ENCODE measurements at regions not wholly inside any gene's neighbourhood (a gene's known extent, or its start where the extent isn't known, plus 50 kb on each side); places are given as distances from the start of the nearest gene placed in this dataset.
"Not testable (repeated sequence)": the region's sequence is repeated elsewhere in the genome, so short reads cannot be mapped to it uniquely, and the experiment has no call there.

- dilution Hi-C loops (cut with MboI; ENCODE audit: extremely low pct_ligation_motif_present, low sequenced_read_pairs); H3K4me2 ChIP-seq (ENCODE audit: insufficient read depth, low read length); H3K4me3 ChIP-seq (replicated peaks in 1 of 3; ENCODE audit: insufficient read depth in 1 of 3, low read depth in 1 of 3, low read length in 3 of 3); CTCF ChIA-PET; H2AFZ ChIP-seq (ENCODE audit: low read depth, low read length); POLR2A ChIA-PET; H3K4me1 ChIP-seq (ENCODE audit: control insufficient read depth, extremely low read depth, insufficient read depth, low read length); intact Hi-C loops (cut with micrococcal nuclease); H4K20me1 ChIP-seq (replicated peaks; ENCODE audit: control insufficient read depth, extremely low read depth, insufficient read depth, low read length); H3K9me3 ChIP-seq (replicated peaks; ENCODE audit: control insufficient read depth, insufficient read depth, low read length); DNase-seq (ENCODE audit: low read depth, low spot score); H3K27me3 ChIP-seq (ENCODE audit: control insufficient read depth in 2 of 2, insufficient read depth in 2 of 2, low read length in 2 of 2); BruUV-seq (replicated peaks); H3K9ac ChIP-seq (replicated peaks; ENCODE audit: extremely low read depth, insufficient read depth, low read length); H3K27ac ChIP-seq (ENCODE audit: insufficient read depth, low read depth, low read length); FAIRE-seq; H3K9me1 ChIP-seq (replicated peaks; ENCODE audit: control insufficient read depth, extremely low read depth, insufficient read depth, low read length); H3K36me3 ChIP-seq (ENCODE audit: control insufficient read depth in 2 of 2, extremely low read depth in 1 of 2, insufficient read depth in 2 of 2, low read length in 2 of 2); H3K79me2 ChIP-seq (ENCODE audit: control insufficient read depth, insufficient read depth, low read length): not testable (repeated sequence)
These were observed 161.3 kb downstream of the LNPK start for GRCh38 chr2:175840765-175841164.

DNA sequence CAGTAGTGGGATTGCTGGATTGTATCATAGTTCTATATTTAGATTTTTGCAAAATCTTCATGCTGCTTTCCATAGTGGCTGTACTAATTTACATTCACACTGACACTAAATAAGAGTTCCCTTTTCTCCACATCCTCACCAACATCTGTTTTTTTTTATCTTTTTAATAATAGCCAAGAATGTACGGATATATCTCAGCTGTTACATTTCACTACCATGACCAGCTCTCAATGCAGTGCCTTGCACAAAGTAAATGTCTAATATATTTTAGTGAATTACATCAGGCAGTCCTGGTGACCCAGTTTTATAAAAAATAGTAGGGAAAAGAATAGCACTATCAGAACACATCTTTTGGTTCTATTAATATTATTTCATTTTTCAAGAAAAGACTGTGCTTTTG, 161.8 kb downstream of the LNPK start:
- dilution Hi-C loops (cut with MboI; ENCODE audit: extremely low pct_ligation_motif_present, low sequenced_read_pairs) = no loop called here
- no peaks in the 10 kb centered on the region for H4K20me1 ChIP-seq (replicated peaks; ENCODE audit: control insufficient read depth, extremely low read depth, insufficient read depth, low read length)
- no peaks in the 10 kb centered on the region for H3K9me3 ChIP-seq (replicated peaks; ENCODE audit: control insufficient read depth, insufficient read depth, low read length)
- no peaks in the 10 kb centered on the region for H3K9me1 ChIP-seq (replicated peaks; ENCODE audit: control insufficient read depth, extremely low read depth, insufficient read depth, low read length)
- no peak overlapping the region for H2AFZ ChIP-seq (ENCODE audit: low read depth, low read length)
- no peak overlapping the region for H3K4me3 ChIP-seq (replicated peaks in 1 of 3; ENCODE audit: insufficient read depth in 1 of 3, low read depth in 1 of 3, low read length in 3 of 3)
- H3K79me2 ChIP-seq (ENCODE audit: control insufficient read depth, insufficient read depth, low read length) = no peaks in the 10 kb centered on the region
- BruUV-seq (replicated peaks) = no TSS peak
- intact Hi-C loops (cut with micrococcal nuclease) = no loop called here
- H3K36me3 ChIP-seq (ENCODE audit: control insufficient read depth in 2 of 2, extremely low read depth in 1 of 2, insufficient read depth in 2 of 2, low read length in 2 of 2) = no peaks in the 10 kb centered on the region
- DNase-seq (ENCODE audit: low read depth, low spot score) = no peak
- H3K27ac ChIP-seq (ENCODE audit: insufficient read depth, low read depth, low read length) = no peak overlapping the region
- CTCF ChIA-PET = no interaction called here
- H3K4me1 ChIP-seq (ENCODE audit: control insufficient read depth, extremely low read depth, insufficient read depth, low read length) = no peaks in the 10 kb centered on the region
- TF ChIP-seq EZH2 (IDR thresholded peaks at IDR 0.05; ENCODE audit: borderline replicate concordance, low read depth, low read length, severe bottlenecking) (no peak), POLR2A (IDR thresholded peaks at IDR 0.05; ENCODE audit: low read depth, low read length) (no peak), MAX (IDR thresholded peaks at IDR 0.05; ENCODE audit: insufficient read depth, insufficient read length) (no peak), FOS (IDR thresholded peaks at IDR 0.05; ENCODE audit: borderline replicate concordance, insufficient read depth, low read length) (no peak), GATA2 (IDR thresholded peaks at IDR 0.05; ENCODE audit: insufficient read depth, insufficient read length, low read depth, low read length) (no peak), POLR2AphosphoS5 (IDR thresholded peaks at IDR 0.05; ENCODE audit: insufficient read depth, low read depth, low read length) (no peak), MYC (IDR thresholded peaks at IDR 0.05; ENCODE audit: low read depth, low read length) (no peak), JUN (IDR thresholded peaks at IDR 0.05; ENCODE audit: borderline replicate concordance, insufficient read depth, insufficient read length, low read depth) (no peak)
- TF ChIP-seq, protein P1, sequence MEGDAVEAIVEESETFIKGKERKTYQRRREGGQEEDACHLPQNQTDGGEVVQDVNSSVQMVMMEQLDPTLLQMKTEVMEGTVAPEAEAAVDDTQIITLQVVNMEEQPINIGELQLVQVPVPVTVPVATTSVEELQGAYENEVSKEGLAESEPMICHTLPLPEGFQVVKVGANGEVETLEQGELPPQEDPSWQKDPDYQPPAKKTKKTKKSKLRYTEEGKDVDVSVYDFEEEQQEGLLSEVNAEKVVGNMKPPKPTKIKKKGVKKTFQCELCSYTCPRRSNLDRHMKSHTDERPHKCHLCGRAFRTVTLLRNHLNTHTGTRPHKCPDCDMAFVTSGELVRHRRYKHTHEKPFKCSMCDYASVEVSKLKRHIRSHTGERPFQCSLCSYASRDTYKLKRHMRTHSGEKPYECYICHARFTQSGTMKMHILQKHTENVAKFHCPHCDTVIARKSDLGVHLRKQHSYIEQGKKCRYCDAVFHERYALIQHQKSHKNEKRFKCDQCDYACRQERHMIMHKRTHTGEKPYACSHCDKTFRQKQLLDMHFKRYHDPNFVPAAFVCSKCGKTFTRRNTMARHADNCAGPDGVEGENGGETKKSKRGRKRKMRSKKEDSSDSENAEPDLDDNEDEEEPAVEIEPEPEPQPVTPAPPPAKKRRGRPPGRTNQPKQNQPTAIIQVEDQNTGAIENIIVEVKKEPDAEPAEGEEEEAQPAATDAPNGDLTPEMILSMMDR (IDR thresholded peaks at IDR 0.05; ENCODE audit: extremely low read depth in 1 of 2, insufficient read depth in 1 of 2, low read depth in 1 of 2, low read length in 2 of 2) = no peak
- H3K27me3 ChIP-seq (ENCODE audit: control insufficient read depth in 2 of 2, insufficient read depth in 2 of 2, low read length in 2 of 2) = no peaks in the 10 kb centered on the region
- no peak for FAIRE-seq
- H3K4me2 ChIP-seq (ENCODE audit: insufficient read depth, low read length) = no peak overlapping the region
- H3K9ac ChIP-seq (replicated peaks; ENCODE audit: extremely low read depth, insufficient read depth, low read length) = no peak overlapping the region
- POLR2A ChIA-PET = no interaction called here

Data from endothelial cell of umbilical vein (primary cell).